ENCODE measurements at regions not wholly inside any gene's neighbourhood (a gene's known extent, or its start where the extent isn't known, plus 50 kb on each side); places are given as distances from the start of the nearest gene placed in this dataset.

DNA sequence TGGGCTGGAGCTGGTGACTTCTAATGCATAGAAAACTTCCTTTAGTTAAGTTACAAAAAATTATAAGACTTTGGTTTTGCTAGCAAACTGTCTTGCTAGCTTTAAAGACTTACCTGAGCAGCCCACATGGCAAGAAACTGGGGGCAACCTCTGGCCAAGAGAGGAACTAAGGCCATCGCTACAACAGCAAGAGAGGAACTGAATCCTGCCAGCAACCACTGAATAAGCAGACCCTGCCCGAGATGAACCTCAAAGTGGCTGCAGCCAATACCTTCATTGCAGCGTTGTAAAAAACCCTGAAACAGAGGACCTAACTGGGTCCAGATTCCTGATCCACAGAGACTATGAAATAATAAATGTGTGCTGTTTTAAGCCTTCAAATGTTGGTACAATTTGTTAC lies 54.6 kb upstream of the STARD3NL start:
- TF ChIP-seq, protein P1, sequence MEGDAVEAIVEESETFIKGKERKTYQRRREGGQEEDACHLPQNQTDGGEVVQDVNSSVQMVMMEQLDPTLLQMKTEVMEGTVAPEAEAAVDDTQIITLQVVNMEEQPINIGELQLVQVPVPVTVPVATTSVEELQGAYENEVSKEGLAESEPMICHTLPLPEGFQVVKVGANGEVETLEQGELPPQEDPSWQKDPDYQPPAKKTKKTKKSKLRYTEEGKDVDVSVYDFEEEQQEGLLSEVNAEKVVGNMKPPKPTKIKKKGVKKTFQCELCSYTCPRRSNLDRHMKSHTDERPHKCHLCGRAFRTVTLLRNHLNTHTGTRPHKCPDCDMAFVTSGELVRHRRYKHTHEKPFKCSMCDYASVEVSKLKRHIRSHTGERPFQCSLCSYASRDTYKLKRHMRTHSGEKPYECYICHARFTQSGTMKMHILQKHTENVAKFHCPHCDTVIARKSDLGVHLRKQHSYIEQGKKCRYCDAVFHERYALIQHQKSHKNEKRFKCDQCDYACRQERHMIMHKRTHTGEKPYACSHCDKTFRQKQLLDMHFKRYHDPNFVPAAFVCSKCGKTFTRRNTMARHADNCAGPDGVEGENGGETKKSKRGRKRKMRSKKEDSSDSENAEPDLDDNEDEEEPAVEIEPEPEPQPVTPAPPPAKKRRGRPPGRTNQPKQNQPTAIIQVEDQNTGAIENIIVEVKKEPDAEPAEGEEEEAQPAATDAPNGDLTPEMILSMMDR (conservative IDR thresholded peaks at IDR 0.05; ENCODE audit: low read length): no peak
- TF ChIP-seq EZH2phosphoT487 (IDR thresholded peaks at IDR 0.05; ENCODE audit: borderline replicate concordance): no peak
